ENCODE measurements at regions not wholly inside any gene's neighbourhood (a gene's known extent, or its start where the extent isn't known, plus 50 kb on each side); places are given as distances from the start of the nearest gene placed in this dataset.

DNA sequence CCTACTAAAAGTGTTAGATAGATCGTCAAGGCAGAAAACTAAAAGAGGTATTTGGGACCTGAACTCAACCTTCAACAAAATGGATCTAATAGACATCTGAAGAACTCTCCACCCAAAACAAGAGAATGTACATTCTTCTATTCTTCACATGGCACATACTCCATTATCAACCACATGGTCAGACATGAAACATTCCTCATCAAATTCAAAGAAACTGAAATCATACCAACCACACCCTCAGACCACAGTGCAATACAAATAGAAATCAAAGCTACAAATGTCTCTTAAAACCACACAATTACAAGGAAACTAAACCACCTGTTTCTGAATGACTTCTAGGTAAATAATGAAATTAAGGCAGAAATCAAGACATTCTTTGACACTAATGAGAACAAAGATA, 984.1 kb upstream of the GBE1 start:
- H3K9me3 ChIP-seq: no peaks in the 10 kb centered on the region
- TF ChIP-seq, protein P1, sequence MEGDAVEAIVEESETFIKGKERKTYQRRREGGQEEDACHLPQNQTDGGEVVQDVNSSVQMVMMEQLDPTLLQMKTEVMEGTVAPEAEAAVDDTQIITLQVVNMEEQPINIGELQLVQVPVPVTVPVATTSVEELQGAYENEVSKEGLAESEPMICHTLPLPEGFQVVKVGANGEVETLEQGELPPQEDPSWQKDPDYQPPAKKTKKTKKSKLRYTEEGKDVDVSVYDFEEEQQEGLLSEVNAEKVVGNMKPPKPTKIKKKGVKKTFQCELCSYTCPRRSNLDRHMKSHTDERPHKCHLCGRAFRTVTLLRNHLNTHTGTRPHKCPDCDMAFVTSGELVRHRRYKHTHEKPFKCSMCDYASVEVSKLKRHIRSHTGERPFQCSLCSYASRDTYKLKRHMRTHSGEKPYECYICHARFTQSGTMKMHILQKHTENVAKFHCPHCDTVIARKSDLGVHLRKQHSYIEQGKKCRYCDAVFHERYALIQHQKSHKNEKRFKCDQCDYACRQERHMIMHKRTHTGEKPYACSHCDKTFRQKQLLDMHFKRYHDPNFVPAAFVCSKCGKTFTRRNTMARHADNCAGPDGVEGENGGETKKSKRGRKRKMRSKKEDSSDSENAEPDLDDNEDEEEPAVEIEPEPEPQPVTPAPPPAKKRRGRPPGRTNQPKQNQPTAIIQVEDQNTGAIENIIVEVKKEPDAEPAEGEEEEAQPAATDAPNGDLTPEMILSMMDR (IDR thresholded peaks at IDR 0.05): no peak
- H3K4me3 ChIP-seq: no peak overlapping the region
- ATAC-seq: no peak
- H3K36me3 ChIP-seq: no peaks in the 10 kb centered on the region
- intact Hi-C loops (cut with DNase I): no loop called here
- no peaks in the 10 kb centered on the region for H3K4me1 ChIP-seq
- DNase-seq: no peak
- no peaks in the 10 kb centered on the region for H3K27me3 ChIP-seq (ENCODE audit: low read depth)
- no peak overlapping the region for H3K27ac ChIP-seq

GRCh38 chr3:82743196-82743595, 981.8 kb upstream of the GBE1 start:
- no peak for DNase-seq
- Histone ChIP-seq H3K4me1 (no peaks in the 10 kb centered on the region), H3K27me3 (ENCODE audit: low read depth) (no peaks in the 10 kb centered on the region), H3K4me3 (no peak overlapping the region), H3K36me3 (no peaks in the 10 kb centered on the region), H3K9me3 (no peaks in the 10 kb centered on the region), H3K27ac (no peak overlapping the region)
- intact Hi-C loops (cut with DNase I): no loop called here
- TF ChIP-seq, protein P1 (IDR thresholded peaks at IDR 0.05): no peak
- ATAC-seq: no peak

- intact Hi-C loops (cut with DNase I): no loop called here
- ATAC-seq: no peak
- TF ChIP-seq, protein P1 (IDR thresholded peaks at IDR 0.05): no peak
- no peak overlapping the region for H3K27ac ChIP-seq
- H3K4me3 ChIP-seq: no peak overlapping the region
- no peaks in the 10 kb centered on the region for H3K9me3 ChIP-seq
- no peaks in the 10 kb centered on the region for H3K4me1 ChIP-seq
- H3K27me3 ChIP-seq (ENCODE audit: low read depth): no peaks in the 10 kb centered on the region
- no peaks in the 10 kb centered on the region for H3K36me3 ChIP-seq
- no peak for DNase-seq
Observed at GRCh38 chr3:82741346-82741745, 979.9 kb upstream of the GBE1 start.

GRCh38 chr3:82739390-82739789, 977.9 kb upstream of the GBE1 start:
- Histone ChIP-seq H3K27me3 (ENCODE audit: low read depth) (no peaks in the 10 kb centered on the region), H3K9me3 (no peaks in the 10 kb centered on the region), H3K4me1 (no peaks in the 10 kb centered on the region), H3K36me3 (no peaks in the 10 kb centered on the region), H3K4me3 (no peak overlapping the region), H3K27ac (no peak overlapping the region)
- TF ChIP-seq, protein P1 (IDR thresholded peaks at IDR 0.05): no peak
- intact Hi-C loops (cut with DNase I): no loop called here
- DNase-seq (no peak), ATAC-seq (no peak)

- intact Hi-C loops (cut with DNase I): no loop called here
Observed at GRCh38 chr3:82736696-82737277, 975.3 kb upstream of the GBE1 start.

More at GRCh38 chr3:82736696-82737277, 975.3 kb upstream of the GBE1 start:
- no peak overlapping the region for H3K27ac ChIP-seq
- ATAC-seq (no peak), DNase-seq (no peak)
- no peaks in the 10 kb centered on the region for H3K4me1 ChIP-seq
- no peaks in the 10 kb centered on the region for H3K9me3 ChIP-seq
- H3K36me3 ChIP-seq: no peaks in the 10 kb centered on the region
- no peak overlapping the region for H3K4me3 ChIP-seq
- no peaks in the 10 kb centered on the region for H3K27me3 ChIP-seq (ENCODE audit: low read depth)
- TF ChIP-seq, protein P1 (IDR thresholded peaks at IDR 0.05): no peak
